Gastrocnemius medialis (tissue), 4 donors: ENCODE measurements at regions not wholly inside any gene's neighbourhood (a gene's known extent, or its start where the extent isn't known, plus 50 kb on each side); places are given as distances from the start of the nearest gene placed in this dataset.
"Not testable (repeated sequence)": the region's sequence is repeated elsewhere in the genome, so short reads cannot be mapped to it uniquely, and the experiment has no call there.

ENCODE experiments used
- POLR2A ChIP-seq, 2 donors: fragments of 450-650 bp; IDR thresholded peaks; one replicate each; pipeline ENCODE4 v1.6.1; 2017; ENCODE audit warnings: antibody characterized with exemption in 2 of 2, mild to moderate bottlenecking in 2 of 2, moderate library complexity in 2 of 2
- TF ChIP-seq, protein P1 (sequence below), 5 experiments: fragments of 450-650 bp in 3 of 5; fragments of 200-600 bp in 2 of 5; sonication (generic) in 2 of 5; IDR thresholded peaks in 4 of 5; conservative IDR thresholded peaks in 1 of 5; 1 replicate in 4 of 5; 2 replicates in 1 of 5; pipeline ENCODE4 v1.5.1; 2016 to 2019; ENCODE audit warnings: antibody characterized with exemption in 5 of 5, mild to moderate bottlenecking in 3 of 5, moderate library complexity in 3 of 5

DNA sequence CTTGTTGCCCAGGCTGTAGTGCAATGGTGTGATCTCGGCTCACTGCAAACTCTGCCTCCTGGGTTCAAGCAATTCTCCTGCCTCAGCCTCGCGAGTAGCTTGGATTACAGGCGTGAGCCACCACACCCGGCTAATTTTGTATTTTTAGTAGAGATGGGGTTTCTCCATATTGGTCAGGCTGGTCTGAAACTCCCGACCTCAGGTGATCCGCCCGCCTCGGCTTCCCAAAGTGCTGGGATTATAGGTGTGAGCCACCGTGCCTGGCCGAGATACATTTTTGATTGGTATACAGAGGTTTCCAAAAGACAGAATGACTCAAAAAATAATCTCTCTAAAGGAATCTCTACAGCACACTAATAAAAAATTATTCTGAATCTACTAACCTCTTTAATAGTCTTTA lies 187.0 kb upstream of the RTL1 start:
- TF ChIP-seq, protein P1, sequence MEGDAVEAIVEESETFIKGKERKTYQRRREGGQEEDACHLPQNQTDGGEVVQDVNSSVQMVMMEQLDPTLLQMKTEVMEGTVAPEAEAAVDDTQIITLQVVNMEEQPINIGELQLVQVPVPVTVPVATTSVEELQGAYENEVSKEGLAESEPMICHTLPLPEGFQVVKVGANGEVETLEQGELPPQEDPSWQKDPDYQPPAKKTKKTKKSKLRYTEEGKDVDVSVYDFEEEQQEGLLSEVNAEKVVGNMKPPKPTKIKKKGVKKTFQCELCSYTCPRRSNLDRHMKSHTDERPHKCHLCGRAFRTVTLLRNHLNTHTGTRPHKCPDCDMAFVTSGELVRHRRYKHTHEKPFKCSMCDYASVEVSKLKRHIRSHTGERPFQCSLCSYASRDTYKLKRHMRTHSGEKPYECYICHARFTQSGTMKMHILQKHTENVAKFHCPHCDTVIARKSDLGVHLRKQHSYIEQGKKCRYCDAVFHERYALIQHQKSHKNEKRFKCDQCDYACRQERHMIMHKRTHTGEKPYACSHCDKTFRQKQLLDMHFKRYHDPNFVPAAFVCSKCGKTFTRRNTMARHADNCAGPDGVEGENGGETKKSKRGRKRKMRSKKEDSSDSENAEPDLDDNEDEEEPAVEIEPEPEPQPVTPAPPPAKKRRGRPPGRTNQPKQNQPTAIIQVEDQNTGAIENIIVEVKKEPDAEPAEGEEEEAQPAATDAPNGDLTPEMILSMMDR (IDR thresholded peaks at IDR 0.05 in 4 of 5, conservative IDR thresholded peaks at IDR 0.05 in 1 of 5), result not testable (repeated sequence)
- TF ChIP-seq POLR2A (IDR thresholded peaks at IDR 0.05), result not testable (repeated sequence)
